ENCODE measurements at regions not wholly inside any gene's neighbourhood (a gene's known extent, or its start where the extent isn't known, plus 50 kb on each side); places are given as distances from the start of the nearest gene placed in this dataset.
"Not testable (repeated sequence)": the region's sequence is repeated elsewhere in the genome, so short reads cannot be mapped to it uniquely, and the experiment has no call there.

DNA sequence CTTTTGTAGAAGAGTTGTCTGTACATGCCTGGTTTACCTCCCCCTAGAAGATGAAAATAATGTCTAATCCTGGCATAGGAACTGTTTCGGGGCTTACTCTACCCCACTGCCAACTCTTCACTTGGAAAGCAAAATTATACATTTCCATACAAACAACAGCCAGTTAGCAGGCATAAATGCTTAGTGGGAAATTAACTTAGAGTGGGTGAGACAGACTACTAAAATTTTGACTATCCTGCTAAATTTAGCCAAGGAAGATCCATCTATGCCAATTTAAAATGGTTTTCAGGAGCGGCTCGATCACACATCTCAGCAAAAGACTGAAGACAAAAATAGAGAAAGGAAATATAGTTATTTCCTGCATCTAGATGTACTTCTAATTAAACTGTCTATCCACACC lies 221.2 kb downstream of the TPBG start:
- no peak for DNase-seq

DNA sequence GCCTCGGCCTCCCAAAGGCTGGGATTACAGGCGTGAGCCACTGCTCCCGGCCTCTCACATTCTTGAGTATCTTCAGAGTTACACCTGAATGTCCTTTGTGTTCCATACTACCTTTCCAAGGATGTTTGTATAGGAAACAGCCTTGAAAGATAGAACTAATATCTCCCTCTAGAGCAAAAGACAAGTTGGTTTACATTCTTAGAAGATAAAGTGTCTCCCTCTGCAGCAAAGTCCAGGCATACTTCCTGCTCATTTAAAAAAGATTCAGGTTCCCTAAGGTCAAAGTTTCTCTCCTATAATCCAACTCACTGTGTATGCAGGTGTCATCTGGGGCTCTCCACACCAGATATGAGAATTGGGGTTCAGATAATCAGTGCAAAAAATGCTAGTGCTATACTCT lies 224.4 kb downstream of the TPBG start:
- no peak for DNase-seq

DNA sequence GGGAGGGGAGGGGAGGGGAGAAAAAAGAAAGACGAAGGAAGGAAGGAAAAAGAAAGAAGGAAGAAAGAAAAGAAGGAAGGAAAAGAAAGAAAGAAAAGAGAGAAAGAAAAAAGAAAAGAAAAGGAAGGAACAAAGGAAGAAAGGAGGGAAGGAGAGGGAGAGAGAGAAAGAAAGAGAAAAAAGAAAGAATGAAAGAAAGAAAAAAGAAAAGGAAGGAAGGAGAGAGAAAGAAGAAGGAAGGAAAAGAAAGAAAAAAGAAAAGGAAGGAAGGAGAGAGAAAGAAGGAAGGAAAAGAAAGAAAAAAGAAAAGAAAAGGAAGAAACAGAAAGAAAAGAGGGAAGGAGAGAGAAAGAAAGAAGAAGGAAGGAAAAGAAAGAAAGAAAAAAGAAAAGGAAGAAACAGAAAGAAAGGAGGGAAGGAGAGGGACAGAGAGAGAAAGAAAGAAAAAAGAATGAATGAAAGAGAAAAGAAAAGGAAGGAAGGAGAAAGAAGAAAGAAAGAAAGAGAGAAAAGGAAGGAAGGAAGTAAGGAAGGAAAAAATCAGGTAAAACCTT lies 225.3 kb downstream of the TPBG start:
- no peak for DNase-seq

DNA sequence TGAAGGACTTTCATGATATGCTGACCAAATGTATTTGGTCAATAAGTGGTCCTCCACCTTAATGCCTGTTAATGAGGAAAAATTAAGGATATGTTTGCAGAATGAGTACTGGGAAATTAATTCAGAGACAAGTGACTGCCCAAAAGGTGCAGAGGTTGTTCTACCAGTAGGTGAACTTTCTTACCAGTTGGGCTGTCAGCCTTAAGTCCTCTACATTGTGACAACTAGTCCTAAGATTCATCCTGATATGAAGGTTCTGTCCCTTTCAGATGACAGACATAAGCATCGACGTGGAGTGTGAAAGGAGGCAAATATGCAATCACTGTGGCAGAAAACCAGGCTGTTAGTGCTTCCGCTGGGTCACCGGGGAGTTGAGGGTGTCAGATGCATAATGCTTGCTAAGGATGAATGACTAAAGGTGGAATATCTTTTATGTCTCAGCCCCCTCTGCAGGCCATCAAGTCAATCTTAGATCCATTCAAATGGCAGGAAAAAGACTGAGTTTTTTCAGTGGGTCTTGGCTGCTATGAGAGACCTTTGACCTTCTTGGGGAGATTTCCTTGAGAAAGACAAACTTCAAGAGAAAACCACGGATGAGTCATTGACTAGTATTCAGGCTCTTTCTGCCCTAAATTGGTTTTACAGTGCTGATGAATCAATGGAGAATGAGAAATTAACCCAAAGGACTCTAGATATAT lies 226.0 kb downstream of the TPBG start:
- DNase-seq = no peak

DNA sequence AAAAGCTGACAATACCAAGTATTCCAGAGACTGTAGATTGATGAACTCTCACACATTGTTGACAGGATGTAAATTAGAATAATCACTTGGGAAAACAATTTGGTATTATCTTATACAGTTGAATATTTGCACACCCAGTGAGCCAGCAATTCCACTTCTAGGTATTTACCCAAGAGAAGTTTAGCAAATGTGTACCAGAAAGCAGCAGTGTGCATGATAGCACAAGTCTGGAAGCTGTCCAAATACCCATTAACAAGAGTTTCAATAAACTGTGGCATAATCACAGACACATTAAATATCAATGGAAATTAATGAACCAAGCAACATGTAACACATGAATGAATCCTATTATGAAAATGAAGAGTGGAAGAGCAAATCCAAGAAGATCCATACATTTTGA lies 233.6 kb downstream of the TPBG start:
- no peak for DNase-seq

DNA sequence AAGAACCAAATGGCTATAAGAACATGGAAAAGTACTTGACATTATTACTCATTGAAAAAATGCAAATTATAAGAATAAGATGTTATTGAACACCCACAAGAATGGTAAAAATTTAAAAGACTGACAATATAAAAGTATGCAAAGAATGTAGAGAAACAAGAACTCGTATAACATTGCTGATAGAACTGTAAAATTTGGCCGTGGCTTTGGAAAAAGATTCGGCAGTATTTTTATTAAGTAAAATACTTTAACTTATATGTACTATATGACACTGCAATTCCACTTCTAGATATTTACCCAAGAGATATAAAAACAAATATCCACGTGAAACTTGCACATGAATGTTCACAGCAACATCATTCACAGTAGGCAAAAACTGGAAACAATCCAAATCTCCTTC lies 239.2 kb downstream of the TPBG start:
- DNase-seq = no peak

DNA sequence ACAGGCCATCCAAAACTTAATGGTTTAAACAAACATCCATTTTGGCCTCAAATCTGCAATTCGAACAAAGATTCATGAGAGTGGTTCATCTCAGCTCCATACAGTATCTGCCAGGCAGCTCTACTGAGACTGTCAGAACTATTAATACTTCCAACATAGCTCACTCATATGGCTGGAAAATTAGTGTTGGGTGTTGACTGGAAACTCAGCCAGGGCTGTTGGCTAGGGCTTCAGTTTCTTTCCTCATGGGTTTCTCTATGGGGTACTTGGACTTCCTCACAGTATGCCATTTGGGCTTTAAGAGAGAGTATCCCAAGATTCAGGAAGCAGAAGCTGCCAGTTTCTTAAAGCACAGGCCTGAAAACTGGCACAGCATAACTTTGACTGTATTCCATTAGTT lies 240.3 kb downstream of the TPBG start:
- DNase-seq = no peak

DNA sequence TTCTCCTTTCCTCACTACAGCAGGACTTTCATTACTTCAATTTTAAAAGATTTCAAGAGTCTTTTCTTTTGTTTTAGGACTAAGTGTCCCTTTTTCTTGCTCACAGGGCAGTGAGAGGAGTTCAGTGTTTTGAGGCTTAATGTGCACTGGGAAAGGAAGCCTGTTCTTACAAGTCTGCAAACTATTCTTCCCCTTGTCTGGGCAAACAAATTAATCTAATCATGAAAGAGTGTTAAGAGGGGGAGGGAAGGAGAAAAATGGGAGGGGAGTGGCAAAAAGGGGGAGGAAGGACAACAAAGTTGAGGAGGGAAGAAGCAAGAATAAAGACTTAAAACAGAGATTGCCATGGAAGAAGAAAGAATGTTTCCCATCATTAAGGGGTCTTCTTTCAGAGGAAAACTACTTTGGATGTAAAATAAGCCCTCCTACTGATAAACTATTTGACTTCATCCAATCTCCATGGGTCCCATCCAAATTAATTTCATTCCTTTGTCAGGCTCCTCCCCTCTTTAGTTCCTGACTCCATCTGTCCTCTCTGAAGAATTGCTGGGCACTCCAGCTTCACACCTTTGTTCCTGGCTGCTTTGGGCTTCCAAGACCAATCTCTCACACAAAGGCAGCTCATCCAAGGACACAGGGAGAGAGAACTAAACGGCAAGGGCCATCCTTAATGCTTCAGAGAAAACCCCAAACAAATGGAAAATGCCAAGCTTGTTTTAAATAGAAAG lies 244.5 kb downstream of the TPBG start:
- no peak for DNase-seq

DNA sequence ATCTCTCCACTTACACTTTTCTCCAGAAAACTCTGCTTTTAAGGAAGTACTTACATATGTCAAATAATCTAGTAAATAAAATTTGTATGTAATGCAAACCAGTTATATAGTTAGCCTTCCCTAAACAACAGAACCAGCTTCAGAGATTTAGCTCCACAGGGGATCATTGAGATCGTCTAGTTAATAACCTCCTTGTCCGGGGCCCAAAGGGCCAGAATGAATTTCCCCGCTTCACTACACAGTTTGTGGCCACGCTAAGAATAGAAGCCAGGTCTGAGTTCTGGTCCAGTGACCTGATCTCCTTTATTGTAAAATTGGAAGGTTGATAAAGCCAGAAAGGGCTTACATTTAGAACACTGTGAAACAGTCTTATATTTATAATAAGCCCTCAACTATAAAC lies 245.2 kb downstream of the TPBG start:
- no peak for DNase-seq

DNA sequence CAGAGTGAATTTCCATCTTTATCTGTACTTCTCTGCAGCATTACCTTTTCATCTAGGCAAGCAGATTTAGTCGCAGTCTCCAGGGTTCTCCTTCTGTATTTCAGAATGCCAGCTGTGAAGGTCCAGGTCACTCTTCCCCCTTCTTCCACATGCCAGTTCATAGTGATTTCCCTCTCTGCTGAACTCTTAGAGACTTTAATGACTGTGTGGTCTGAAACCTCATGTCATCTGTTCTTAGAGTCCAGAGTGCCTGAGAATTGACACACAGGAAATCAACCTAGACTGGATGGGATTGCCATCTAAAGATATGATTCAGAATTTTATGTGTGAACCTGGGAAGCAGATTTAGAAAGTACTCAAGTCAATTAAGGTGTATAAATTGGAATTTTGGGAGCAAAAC lies 248.1 kb downstream of the TPBG start:
- DNase-seq = no peak

DNA sequence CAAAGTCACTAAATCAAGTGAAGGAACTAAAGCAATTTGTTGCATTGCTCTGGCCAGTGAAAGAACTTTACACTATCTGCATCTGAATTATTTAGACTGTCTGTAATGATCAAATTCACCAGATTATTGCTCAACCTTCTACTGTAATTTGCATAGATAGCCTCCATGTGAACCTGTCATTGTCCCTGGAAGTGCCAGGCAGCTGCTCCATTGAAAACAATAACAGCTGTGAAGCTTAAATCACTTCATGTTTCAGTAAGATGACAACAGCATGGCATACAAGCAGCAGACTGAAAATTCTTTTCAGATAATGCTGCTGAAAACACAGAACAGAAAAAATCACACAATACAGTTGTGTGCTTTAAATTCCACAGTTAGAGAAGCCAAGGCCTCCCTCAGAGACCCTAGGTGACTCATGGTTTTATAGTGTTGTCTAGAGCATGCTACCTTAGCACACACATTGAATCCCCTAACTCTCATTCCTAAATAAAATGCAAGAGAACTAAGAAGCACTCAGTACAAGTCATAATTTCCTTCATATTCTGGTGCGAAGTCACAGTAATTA lies 248.9 kb downstream of the TPBG start:
- no peak for DNase-seq

DNA sequence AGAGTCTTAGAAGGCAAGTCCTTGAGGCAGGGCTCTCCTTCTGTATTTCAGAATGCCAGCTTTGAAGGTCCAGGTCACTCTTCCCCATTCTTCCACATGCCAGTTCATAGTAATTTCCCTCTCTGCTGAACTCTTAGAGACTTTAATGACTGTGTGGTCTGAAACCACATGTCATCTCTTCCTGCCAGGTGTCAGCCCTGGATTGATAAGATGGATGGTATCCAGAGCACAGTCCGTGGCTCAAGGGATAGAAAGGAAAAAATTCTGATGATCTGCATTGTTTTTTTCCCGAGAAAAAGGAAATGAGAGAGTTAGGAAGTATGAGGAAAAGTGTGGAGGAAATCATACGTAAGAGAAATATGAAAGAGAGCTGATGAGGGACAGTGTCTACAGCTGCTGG lies 250.9 kb downstream of the TPBG start:
- DNase-seq = no peak

DNA sequence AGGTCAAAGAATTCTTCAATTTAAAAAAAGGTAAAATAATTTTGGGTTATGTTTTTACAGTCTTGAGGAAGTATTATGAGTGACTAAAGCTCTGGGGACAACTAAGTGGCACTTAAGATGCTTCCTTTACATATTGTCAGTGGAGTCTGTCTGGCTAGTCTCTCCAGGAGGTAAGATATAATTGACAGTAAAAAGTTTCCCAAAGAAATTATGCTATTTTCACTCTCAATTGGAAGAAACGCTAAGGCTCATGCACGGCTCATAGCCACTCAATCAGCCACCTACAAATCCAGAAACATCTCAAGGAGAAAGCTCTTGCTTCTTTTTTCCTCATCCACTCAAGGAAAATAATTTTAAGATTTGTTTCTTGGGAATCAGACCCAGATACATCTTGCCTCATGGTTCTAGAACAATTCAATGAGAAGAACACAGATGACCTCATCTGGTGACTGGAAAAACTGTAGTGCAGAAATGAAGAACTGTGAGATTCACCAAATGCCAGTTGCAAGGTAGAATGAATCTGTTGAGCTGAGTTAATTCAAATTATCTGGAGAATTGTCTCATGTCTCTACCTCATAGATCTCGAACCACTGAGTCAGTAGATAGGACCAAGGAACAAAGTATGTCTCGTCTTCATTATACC lies 252.9 kb downstream of the TPBG start:
- DNase-seq = no peak

DNA sequence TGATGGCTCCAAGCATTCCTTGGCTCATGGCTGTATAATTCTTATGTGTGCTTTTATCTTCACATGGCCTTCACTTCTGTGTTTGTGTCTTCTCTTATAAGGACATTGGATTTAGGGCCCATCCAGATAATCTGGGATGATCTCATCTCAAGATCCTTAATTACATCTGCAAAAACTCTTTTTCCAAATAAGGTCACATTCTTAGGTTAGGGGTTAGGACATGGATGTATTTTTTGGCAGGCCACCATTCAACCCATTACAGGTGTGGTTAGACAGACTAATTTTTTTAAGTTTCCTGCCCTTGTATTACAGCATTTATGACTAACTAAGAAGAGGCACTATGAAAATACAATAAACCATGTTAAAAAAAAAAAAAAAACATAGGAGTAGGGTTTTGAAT lies 254.0 kb downstream of the TPBG start:
- no peak for DNase-seq

DNA sequence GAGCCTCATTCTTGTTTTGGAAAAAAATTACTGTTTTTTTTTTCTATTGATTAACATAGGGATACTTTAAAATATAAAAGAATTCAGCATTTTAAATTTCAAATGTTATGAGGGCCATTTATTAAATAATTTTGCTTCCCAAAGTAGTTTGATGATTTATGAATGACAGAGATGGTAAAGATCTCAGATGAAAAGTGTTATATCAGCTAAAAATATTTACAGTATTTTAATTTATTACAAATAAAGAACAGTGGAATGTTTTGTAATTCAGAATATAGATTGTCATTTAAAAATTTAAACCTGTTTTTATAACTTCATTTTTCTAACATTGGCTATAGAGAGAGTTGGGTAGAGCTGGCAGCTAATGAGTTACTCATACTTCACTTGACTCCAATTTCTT lies 256.0 kb downstream of the TPBG start:
- DNase-seq = no peak

DNA sequence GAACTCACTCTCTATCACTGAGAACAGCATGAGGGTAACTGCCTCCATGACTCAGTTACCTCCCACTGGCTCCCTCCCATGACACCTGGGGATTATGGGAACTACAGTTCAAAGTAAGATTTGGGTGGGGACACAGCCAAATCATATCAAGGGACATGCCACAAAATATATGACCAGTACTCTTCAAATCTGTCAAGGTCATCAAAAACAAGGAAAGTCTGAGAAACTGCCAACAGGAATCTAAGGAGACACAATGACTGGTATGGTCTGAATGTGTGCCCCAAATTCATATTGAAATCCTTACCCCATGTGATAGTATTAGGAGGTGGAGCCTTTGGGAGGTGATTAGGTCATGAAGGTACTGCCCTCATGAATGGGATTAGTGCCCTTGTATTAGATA lies 258.8 kb downstream of the TPBG start:
- no peak for DNase-seq

DNA sequence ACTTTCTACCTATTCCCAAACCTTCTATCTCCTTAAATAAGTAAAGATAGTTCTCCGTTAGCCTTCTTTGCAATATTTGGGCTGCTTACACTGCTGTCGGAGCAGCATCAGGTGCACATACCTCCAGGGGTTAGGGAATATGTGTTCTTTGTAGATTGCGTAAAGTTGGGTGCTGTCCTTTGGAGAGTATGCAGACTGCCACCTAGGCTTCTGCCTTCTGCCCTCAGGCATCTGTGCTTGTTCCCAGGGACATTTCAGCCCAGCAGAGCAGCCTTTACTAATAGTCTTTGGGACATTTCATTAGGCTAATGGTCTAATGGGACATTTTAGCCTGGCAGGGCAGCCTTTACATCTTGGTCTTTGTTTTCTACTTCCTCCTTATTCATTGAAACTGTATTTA lies 260.6 kb downstream of the TPBG start:
- DNase-seq = no peak

DNA sequence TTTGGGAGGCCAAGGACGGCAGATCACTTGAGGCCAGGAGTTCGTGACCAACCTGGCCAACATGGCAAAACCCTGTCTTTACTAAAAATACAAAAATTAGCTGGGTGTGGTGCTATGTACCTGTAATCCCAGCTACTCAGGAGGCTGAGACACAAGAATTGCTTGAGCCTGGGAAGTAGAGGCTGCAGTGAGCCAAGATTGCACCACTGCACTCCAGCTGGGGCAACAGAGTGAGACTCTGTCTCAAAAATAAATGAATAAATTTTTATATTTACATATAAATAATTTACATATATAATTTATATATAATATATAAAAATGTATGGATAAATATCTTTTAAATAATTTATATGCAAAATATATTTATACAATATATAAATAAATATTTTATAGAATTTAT lies 263.3 kb downstream of the TPBG start:
- DNase-seq = not testable (repeated sequence)

DNA sequence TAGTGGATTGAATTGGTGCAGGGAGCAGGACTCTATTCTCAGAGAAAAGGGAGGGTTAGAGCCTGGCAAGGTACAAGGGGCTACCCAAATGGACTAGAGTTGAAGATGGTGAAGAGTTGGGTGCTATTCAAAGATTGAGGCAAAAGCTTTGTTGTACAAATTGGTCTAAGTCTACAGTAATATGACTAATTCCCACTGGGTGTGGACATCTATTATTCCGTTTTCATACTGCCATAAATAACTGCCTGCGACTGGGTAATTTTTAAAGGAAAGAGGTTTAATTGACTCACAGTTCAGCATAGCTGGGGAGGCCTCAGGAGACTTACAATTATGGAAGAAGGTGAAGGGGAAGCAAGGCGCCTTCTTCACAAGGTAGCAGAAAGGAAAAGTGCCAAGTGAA lies 266.3 kb downstream of the TPBG start:
- no peak for DNase-seq

DNA sequence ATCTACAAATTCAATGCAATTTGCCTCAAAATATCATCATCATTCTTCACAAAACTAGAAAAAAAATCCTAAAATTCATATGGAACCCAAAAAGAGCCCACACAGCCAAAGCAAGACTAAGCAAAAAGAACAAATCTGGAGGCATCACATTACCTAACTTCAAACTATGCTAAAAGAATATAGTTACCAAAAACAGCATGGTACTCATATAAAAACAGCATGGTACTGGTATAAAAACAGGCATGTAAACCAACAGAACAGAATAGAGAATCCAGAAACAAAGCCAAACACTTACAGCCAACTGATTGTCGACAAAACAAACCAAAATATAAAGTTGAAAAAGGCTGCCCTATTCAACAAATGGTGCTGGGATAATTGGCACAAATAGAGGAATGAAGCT lies 278.1 kb downstream of the TPBG start:
- DNase-seq = no peak

DNA sequence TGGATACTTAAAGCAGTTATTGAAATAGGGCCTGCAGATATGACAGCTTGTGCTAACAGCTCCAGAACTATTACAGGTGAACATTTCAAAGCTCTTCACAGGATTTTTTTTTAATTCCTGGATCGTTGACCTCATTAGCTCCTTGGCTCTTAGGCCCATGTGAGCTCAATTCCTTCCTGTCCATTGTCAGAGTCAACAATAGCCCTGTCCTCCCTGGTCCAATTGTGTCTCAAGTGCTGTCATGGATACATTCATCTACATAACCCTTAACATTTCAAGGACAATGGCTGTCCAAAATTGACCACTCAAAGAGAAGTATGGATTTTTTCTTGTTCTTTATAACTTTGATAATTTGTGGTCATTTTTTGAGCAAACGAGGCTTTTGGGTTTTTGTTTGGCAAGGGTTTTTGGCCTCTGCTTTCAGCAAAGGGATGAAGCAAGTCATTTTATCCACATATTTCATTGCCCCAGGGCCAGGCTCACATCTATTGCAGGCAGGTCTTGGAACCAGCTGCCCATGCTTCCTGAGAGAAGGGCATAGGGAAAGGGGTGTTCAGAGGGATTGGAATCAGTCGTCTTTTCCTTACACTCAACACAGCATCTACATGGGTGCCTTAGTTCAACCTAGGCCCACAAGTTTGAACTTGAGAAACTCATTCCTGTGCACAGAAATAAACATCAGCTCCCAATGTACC lies 282.1 kb downstream of the TPBG start:
- no peak for DNase-seq

DNA sequence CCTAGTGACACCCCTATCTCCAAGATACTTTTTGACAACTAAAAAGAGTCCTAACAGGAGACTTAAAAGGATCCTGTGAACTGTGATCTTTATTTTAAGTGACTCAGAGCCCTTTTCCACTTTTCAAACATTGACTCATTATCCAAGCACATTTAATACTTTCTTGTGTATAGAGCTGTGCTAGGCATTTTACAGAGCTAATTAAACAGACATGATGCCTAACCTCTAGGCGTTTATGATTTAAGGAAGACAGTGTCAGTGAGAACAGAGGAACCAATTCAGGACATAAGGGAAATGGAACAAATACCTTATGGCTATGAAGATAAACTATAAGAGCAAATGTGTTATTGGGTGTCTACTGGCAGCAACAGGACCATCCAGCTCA lies 282.6 kb downstream of the TPBG start:
- no peak for DNase-seq

DNA sequence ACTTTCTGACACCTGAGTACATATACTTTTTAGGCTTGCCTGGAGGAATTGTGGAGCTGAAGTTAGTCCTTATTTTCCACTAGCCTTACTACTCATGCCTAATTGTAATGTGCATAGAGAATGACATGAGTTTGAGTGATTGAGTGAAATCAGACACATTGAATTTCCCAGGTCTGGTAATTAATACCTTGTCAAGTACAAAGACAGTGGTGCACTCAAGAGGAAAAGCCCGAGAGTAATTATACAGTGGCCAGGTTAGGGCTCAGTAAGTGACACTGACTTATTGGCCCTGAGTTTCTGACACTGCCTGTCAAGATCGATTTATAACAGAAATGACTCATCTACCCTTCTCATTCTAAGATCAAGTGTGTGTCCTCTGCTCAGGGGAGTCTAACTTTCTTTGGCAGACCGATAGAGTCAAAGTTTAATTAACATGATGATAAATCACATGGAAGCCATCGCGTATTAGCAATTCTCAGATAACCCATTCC lies 288.3 kb downstream of the TPBG start:
- no peak for DNase-seq
